Panc1 (cell line): ENCODE measurements at regions not wholly inside any gene's neighbourhood (a gene's known extent, or its start where the extent isn't known, plus 50 kb on each side); places are given as distances from the start of the nearest gene placed in this dataset.
A peak's percentile ranks its signal among the peaks of the same experiment; 100 is the strongest.

Source experiments
- ATAC-seq: fragments of 200-7000 bp; cut with Tn5 transposase; 2 replicates; pipeline ENCODE4 v1.9.1; 2020; ENCODE audit warnings: mild to moderate bottlenecking, moderate library complexity
- BruUV-seq: library from RNA; stranded (reverse); fragments of 400-500 nt; replicated peaks from 2 replicates; lab custom pipeline; 2021; lab: Mats Ljungman, UMichigan
- CTCF ChIA-PET: fragments of 300-600 bp; sonication (Branson Sonifier 250); formaldehyde crosslinking; loops from one replicate; lab custom pipeline; 2022; ENCODE audit warnings: antibody characterized with exemption; lab: Charles Lee
- POLR2A ChIA-PET: fragments of 300-600 bp; sonication (Branson Sonifier 250); formaldehyde crosslinking; loops from one replicate; lab custom pipeline; 2022; ENCODE audit warnings: antibody characterized with exemption; lab: Charles Lee
- DNase-seq: peaks from one replicate; pipeline ENCODE4 v3.0.0-alpha.2; 2010; ENCODE audit warnings: low read depth, low spot score
- H3K27ac ChIP-seq: 2 replicates; pipeline ENCODE4 v1.5.1; 2011; ENCODE audit warnings: mild to moderate bottlenecking, low read length, inconsistent platforms
- H3K27me3 ChIP-seq: fragments of 200-500 bp; sonication (Bioruptor generic); 2 replicates; pipeline ENCODE4 v1.6.0; 2014; ENCODE audit warnings: low read length, inconsistent platforms; ENCODE audit not compliant: control insufficient read depth, insufficient read depth
- H3K36me3 ChIP-seq: fragments of 200-500 bp; sonication (Bioruptor generic); 2 replicates; pipeline ENCODE4 v1.5.1; 2014; ENCODE audit warnings: inconsistent platforms, mild to moderate bottlenecking, low read length, moderate library complexity; ENCODE audit not compliant: control insufficient read depth, insufficient read depth
- H3K4me1 ChIP-seq: 2 replicates; pipeline ENCODE4 v1.5.1; 2011; ENCODE audit warnings: inconsistent platforms, mild to moderate bottlenecking, low read length, moderate library complexity; ENCODE audit not compliant: control insufficient read depth, insufficient read depth
- H3K4me3 ChIP-seq, 2 experiments: 2 replicates each; pipeline ENCODE4 v1.5.1; 2011 to 2012; ENCODE audit warnings: low read depth in 2 of 2, low read length in 2 of 2, mild to moderate bottlenecking in 2 of 2, inconsistent platforms in 1 of 2, moderate library complexity in 1 of 2
- H3K9me3 ChIP-seq: fragments of 200-500 bp; sonication (Bioruptor generic); 2 replicates; pipeline ENCODE4 v1.5.1; 2014; ENCODE audit warnings: low read depth, mild to moderate bottlenecking, inconsistent platforms, low read length, moderate library complexity; ENCODE audit not compliant: control insufficient read depth, insufficient read depth
- POLR2AphosphoS5 ChIP-seq: IDR thresholded peaks from 2 replicates; pipeline ENCODE4 v1.6.1; 2012; ENCODE audit warnings: mild to moderate bottlenecking, low read depth, low read length, moderate library complexity
- SIN3A ChIP-seq: IDR thresholded peaks from 2 replicates; pipeline ENCODE4 v1.6.1; 2012; ENCODE audit warnings: low read depth, mild to moderate bottlenecking, low read length, moderate library complexity, borderline replicate concordance; ENCODE audit not compliant: insufficient read depth
- TCF7L2 ChIP-seq: IDR thresholded peaks from 2 replicates; pipeline ENCODE4 v1.6.1; 2011; ENCODE audit warnings: mild to moderate bottlenecking, low read depth, low read length, inconsistent platforms
- in situ Hi-C: cut with HindIII; loops from 2 replicates; pipeline ENCODE4 v1.10.0; 2016; ENCODE audit warnings: low sequenced_read_pairs, low pct_unique_long_range_greater_than_20kb
- intact Hi-C: fragments of 100-400 bp; cut with micrococcal nuclease; formaldehyde crosslinking; loops from one replicate; pipeline ENCODE4 v1.10.0; 2022; ENCODE audit not compliant: unreplicated experiment
- TF ChIP-seq, protein P1 (sequence below), 2 experiments: IDR thresholded peaks; 2 replicates each; pipeline ENCODE4 v1.6.1; 2011 to 2012; ENCODE audit warnings: low read depth in 2 of 2, control low read depth in 1 of 2, low read length in 1 of 2, mild to moderate bottlenecking in 1 of 2, moderate library complexity in 1 of 2; ENCODE audit not compliant: insufficient read depth in 1 of 2
- TF ChIP-seq, protein P2 (sequence below): fragments of 450-650 bp; IDR thresholded peaks from 2 replicates; pipeline ENCODE4 v1.5.1; 2017; ENCODE audit warnings: mild to moderate bottlenecking

DNA sequence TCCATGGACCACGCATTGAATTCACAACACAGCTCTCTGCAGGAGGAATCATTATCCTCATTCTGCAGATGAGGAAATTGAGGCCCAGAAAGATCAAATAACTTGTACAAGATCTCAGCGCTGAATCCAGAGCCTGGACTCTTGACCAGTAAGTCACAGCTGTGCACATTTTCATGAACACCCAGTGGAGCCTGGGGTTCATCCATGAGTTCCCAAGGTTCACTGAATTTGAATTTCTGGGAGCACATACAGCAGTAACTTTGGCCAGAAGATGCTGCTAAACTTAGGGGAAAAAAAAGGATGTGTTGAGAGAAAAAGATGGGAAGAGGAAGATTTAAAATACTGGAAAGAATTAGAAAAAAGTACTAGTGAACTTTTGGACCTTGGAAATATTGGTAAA is 218.7 kb upstream of the PPARGC1A start:
- no peaks in the 10 kb centered on the region for H3K9me3 ChIP-seq
- no TSS peak for BruUV-seq
- H3K4me1 ChIP-seq: no peaks in the 10 kb centered on the region
- no peak for ATAC-seq
- DNase-seq: no peak
- H3K27me3 ChIP-seq: no peaks in the 10 kb centered on the region
- intact Hi-C loops: no loop called here
- H3K4me3 ChIP-seq: no peak overlapping the region
- in situ Hi-C loops: no loop called here
- POLR2A ChIA-PET: no interaction called here
- no peak for TF ChIP-seq SIN3A
- TF ChIP-seq, protein P1, sequence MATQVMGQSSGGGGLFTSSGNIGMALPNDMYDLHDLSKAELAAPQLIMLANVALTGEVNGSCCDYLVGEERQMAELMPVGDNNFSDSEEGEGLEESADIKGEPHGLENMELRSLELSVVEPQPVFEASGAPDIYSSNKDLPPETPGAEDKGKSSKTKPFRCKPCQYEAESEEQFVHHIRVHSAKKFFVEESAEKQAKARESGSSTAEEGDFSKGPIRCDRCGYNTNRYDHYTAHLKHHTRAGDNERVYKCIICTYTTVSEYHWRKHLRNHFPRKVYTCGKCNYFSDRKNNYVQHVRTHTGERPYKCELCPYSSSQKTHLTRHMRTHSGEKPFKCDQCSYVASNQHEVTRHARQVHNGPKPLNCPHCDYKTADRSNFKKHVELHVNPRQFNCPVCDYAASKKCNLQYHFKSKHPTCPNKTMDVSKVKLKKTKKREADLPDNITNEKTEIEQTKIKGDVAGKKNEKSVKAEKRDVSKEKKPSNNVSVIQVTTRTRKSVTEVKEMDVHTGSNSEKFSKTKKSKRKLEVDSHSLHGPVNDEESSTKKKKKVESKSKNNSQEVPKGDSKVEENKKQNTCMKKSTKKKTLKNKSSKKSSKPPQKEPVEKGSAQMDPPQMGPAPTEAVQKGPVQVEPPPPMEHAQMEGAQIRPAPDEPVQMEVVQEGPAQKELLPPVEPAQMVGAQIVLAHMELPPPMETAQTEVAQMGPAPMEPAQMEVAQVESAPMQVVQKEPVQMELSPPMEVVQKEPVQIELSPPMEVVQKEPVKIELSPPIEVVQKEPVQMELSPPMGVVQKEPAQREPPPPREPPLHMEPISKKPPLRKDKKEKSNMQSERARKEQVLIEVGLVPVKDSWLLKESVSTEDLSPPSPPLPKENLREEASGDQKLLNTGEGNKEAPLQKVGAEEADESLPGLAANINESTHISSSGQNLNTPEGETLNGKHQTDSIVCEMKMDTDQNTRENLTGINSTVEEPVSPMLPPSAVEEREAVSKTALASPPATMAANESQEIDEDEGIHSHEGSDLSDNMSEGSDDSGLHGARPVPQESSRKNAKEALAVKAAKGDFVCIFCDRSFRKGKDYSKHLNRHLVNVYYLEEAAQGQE (IDR thresholded peaks at IDR 0.05; ENCODE audit: insufficient read depth in 1 of 2, low read depth in 2 of 2, low read length in 1 of 2): no peak
- TF ChIP-seq POLR2AphosphoS5: no peak
- no peak for TF ChIP-seq TCF7L2
- TF ChIP-seq, protein P2, sequence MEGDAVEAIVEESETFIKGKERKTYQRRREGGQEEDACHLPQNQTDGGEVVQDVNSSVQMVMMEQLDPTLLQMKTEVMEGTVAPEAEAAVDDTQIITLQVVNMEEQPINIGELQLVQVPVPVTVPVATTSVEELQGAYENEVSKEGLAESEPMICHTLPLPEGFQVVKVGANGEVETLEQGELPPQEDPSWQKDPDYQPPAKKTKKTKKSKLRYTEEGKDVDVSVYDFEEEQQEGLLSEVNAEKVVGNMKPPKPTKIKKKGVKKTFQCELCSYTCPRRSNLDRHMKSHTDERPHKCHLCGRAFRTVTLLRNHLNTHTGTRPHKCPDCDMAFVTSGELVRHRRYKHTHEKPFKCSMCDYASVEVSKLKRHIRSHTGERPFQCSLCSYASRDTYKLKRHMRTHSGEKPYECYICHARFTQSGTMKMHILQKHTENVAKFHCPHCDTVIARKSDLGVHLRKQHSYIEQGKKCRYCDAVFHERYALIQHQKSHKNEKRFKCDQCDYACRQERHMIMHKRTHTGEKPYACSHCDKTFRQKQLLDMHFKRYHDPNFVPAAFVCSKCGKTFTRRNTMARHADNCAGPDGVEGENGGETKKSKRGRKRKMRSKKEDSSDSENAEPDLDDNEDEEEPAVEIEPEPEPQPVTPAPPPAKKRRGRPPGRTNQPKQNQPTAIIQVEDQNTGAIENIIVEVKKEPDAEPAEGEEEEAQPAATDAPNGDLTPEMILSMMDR: no peak
- H3K27ac ChIP-seq: no peak overlapping the region
- no peaks in the 10 kb centered on the region for H3K36me3 ChIP-seq
- CTCF ChIA-PET: no interaction called here

DNA sequence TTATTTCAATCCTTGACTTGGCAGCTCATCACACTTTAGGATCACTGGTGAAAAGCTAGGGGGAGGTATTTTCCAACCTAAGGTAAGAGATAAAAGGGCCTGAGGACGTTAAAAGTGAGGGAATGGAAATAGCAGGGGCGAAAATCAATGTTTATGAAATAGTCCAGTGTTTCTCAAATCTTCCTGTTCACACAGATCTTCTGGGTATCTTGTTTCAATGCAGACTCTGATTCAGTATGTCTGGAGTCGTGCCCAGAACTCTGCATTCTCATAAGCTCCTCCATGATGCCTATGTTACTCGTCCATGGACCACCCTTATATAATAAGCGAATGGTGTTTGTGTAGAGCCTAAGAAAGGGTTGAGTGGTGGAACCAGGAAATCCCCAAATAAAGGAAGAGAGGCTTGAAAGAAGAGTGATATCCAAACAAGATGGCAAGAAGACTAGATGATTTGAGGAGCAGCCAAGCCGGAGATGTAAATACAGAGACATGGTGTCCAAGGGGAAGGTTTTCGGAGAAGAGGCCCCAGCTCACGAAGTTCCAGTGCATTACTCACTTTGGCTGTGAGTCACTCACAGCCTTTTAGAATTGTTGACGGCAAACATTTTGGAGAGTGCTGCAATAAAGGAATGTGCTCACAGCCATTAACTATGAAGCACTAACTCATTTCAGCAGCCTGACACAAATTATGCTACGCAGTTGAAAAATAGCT is 215.6 kb upstream of the PPARGC1A start:
- intact Hi-C loops (no loop called here), in situ Hi-C loops (no loop called here)
- H3K4me3 ChIP-seq: no peak overlapping the region
- DNase-seq: peak; percentile 5
- H3K4me1 ChIP-seq: no peaks in the 10 kb centered on the region
- no peaks in the 10 kb centered on the region for H3K9me3 ChIP-seq
- no peaks in the 10 kb centered on the region for H3K36me3 ChIP-seq
- H3K27me3 ChIP-seq: no peaks in the 10 kb centered on the region
- H3K27ac ChIP-seq: no peak overlapping the region
- no TSS peak for BruUV-seq
- ChIA-PET CTCF (no interaction called here), POLR2A (no interaction called here)
- ATAC-seq: no peak
- TF ChIP-seq, protein P1 (IDR thresholded peaks at IDR 0.05; ENCODE audit: insufficient read depth in 1 of 2, low read depth in 2 of 2, low read length in 1 of 2): no peak
- TF ChIP-seq SIN3A (no peak), TCF7L2 (no peak), POLR2AphosphoS5 (no peak)
- TF ChIP-seq, protein P2: no peak
